ENCODE measurements at regions not wholly inside any gene's neighbourhood (a gene's known extent, or its start where the extent isn't known, plus 50 kb on each side); places are given as distances from the start of the nearest gene placed in this dataset.

DNA sequence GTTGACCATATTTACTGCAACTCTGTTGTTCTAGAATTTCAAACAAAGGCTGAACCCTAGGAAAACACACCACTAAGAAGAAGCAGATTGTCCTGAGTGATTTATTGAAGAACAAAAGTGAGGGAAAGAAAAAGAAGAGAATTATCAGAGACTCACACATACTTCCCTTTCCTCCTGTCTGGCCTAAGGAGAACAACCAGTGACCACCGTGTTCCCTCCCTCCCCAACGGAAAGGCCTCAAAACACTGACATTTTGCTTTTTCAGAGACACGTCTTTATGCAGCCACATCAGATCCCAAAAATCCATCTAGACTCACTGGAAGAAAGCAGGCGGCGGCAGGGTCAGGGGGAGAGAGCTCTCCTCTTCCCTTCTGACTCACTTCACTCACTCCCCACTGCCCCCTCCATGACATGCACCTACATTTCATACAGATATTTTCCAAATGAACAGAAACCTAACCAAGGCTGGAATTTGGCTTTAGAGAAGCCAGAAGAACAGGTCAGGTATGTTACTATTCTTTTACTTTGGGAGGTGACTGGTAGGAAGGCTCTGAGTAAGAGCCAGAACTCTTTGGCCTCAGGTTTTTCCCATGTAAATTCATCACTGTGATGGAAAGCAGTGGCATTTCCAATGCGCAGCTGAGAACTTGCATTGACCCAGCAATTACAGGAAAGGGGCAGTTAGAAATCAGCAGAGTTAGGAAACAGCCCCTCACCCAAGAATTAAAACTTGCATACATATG lies 169.9 kb downstream of the BCL11A start:
- ChIA-PET CTCF (no interaction called here), POLR2A (ENCODE audit: unreplicated experiment) (no interaction called here)
- H3K79me2 ChIP-seq (ENCODE audit: low read depth), result no peaks in the 10 kb centered on the region
- DNase-seq, result no peak
- no peak for TF ChIP-seq CTCF (conservative IDR thresholded peaks at IDR 0.05)
- no peak for TF ChIP-seq EZH2 (IDR thresholded peaks at IDR 0.05; ENCODE audit: low read depth)
- no peak overlapping the region for H3K4me2 ChIP-seq
- no TSS peak for BruUV-seq (replicated peaks)
- H3K36me3 ChIP-seq (ENCODE audit: low read depth), result no peaks in the 10 kb centered on the region
- no peak overlapping the region for H2AFZ ChIP-seq
- no peaks in the 10 kb centered on the region for H3K4me1 ChIP-seq (replicated peaks; ENCODE audit: insufficient read depth)
- no peaks in the 10 kb centered on the region for H3K9me2 ChIP-seq (ENCODE audit: insufficient read depth)
- no peak overlapping the region for H3K27ac ChIP-seq
- no peaks in the 10 kb centered on the region for H3K9me3 ChIP-seq (ENCODE audit: insufficient read depth, low read depth)
- peaks cover 89% of the 10 kb centered on the region for H3K27me3 ChIP-seq (ENCODE audit: insufficient read depth, low read depth)
- H4K20me1 ChIP-seq (ENCODE audit: insufficient read depth), result no peaks in the 10 kb centered on the region
- no peak overlapping the region for H3K4me3 ChIP-seq
- intact Hi-C loops (cut with micrococcal nuclease; ENCODE audit: unreplicated experiment), result no loop called here
- H3F3A ChIP-seq (ENCODE audit: insufficient read depth, low read depth), result no peaks in the 10 kb centered on the region

GRCh38 chr2:60380411-60380810 lies 173.0 kb downstream of the BCL11A start:
- CTCF ChIA-PET, result interaction anchor here (0.6 kb wide), 1 partner anchor 613 kb away, joined by 4 read pairs; no protein-coding TSS in a partner anchor

DNA sequence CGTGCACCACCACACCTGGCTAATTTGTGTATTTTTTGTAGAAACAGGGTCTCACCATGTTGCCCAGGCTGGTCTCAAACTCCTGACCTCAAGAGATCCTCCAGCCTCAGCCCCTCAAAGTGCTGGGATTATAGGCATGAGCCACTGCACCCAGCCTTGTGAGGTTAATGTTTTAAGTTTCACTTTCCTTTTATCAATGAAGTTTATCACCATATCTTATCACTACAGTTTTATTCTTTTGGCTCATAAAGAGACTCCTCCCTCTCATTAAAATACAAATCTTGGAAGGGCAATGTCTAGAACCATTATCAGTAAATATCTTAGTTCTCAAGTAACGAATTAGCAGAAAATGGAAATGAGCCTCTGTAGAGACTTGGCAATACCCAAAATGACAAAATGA lies 173.8 kb downstream of the BCL11A start:
- no peak overlapping the region for H2AFZ ChIP-seq
- no peaks in the 10 kb centered on the region for H4K20me1 ChIP-seq (ENCODE audit: insufficient read depth)
- CTCF ChIA-PET, result no interaction called here
- intact Hi-C loops (cut with micrococcal nuclease; ENCODE audit: unreplicated experiment), result no loop called here
- H3K9me3 ChIP-seq (ENCODE audit: insufficient read depth, low read depth), result no peaks in the 10 kb centered on the region
- H3F3A ChIP-seq (ENCODE audit: insufficient read depth, low read depth), result no peaks in the 10 kb centered on the region
- no TSS peak for BruUV-seq (replicated peaks)
- no peak for TF ChIP-seq EZH2 (IDR thresholded peaks at IDR 0.05; ENCODE audit: low read depth)
- no peak for TF ChIP-seq CTCF (conservative IDR thresholded peaks at IDR 0.05)
- no peak overlapping the region for H3K4me3 ChIP-seq
- no peaks in the 10 kb centered on the region for H3K36me3 ChIP-seq (ENCODE audit: low read depth)
- POLR2A ChIA-PET (ENCODE audit: unreplicated experiment), result no interaction called here
- no peak overlapping the region for H3K4me2 ChIP-seq
- no peak overlapping the region for H3K27ac ChIP-seq
- no peaks in the 10 kb centered on the region for H3K9me2 ChIP-seq (ENCODE audit: insufficient read depth)
- no peaks in the 10 kb centered on the region for H3K4me1 ChIP-seq (replicated peaks; ENCODE audit: insufficient read depth)
- H3K27me3 ChIP-seq (ENCODE audit: insufficient read depth, low read depth), result peaks cover 73% of the 10 kb centered on the region
- no peak for DNase-seq
- H3K79me2 ChIP-seq (ENCODE audit: low read depth), result no peaks in the 10 kb centered on the region

More at GRCh38 chr2:60380411-60380810, 173.0 kb downstream of the BCL11A start:
- Histone ChIP-seq H2AFZ (no peak overlapping the region), H3F3A (ENCODE audit: insufficient read depth, low read depth) (no peaks in the 10 kb centered on the region), H3K4me3 (no peak overlapping the region), H3K79me2 (ENCODE audit: low read depth) (no peaks in the 10 kb centered on the region), H3K9me3 (ENCODE audit: insufficient read depth, low read depth) (no peaks in the 10 kb centered on the region), H3K27ac (no peak overlapping the region), H4K20me1 (ENCODE audit: insufficient read depth) (no peaks in the 10 kb centered on the region), H3K4me1 (replicated peaks; ENCODE audit: insufficient read depth) (no peaks in the 10 kb centered on the region), H3K36me3 (ENCODE audit: low read depth) (no peaks in the 10 kb centered on the region), H3K4me2 (no peak overlapping the region), H3K9me2 (ENCODE audit: insufficient read depth) (no peaks in the 10 kb centered on the region), H3K27me3 (ENCODE audit: insufficient read depth, low read depth) (peaks cover 80% of the 10 kb centered on the region)
- TF ChIP-seq EZH2 (IDR thresholded peaks at IDR 0.05; ENCODE audit: low read depth) (no peak), CTCF (conservative IDR thresholded peaks at IDR 0.05) (no peak)
- no TSS peak for BruUV-seq (replicated peaks)
- intact Hi-C loops (cut with micrococcal nuclease; ENCODE audit: unreplicated experiment), result no loop called here
- no peak for DNase-seq
- POLR2A ChIA-PET (ENCODE audit: unreplicated experiment), result no interaction called here

Measured in PC-9 (cell line).